IgD-negative memory B cell (primary cell): ENCODE measurements at regions not wholly inside any gene's neighbourhood (a gene's known extent, or its start where the extent isn't known, plus 50 kb on each side); places are given as distances from the start of the nearest gene placed in this dataset.

ENCODE experiments used
- H3K27ac Mint-ChIP-seq, 3 donors: one replicate each; pipeline ENCODE4 v1.8.0; 2020 to 2022; ENCODE audit warnings: mild to moderate bottlenecking in 3 of 3, mixed read lengths in 3 of 3, moderate library complexity in 1 of 3
- H3K27me3 Mint-ChIP-seq: one replicate; pipeline ENCODE4 v1.8.0; 2021; ENCODE audit warnings: mixed read lengths
- H3K36me3 Mint-ChIP-seq: one replicate; pipeline ENCODE4 v1.8.0; 2020; ENCODE audit warnings: mild to moderate bottlenecking, mixed read lengths
- H3K4me1 Mint-ChIP-seq, 3 donors: one replicate each; pipeline ENCODE4 v1.8.0; 2020 to 2022; ENCODE audit warnings: mixed read lengths in 3 of 3, mild to moderate bottlenecking in 1 of 3
- H3K4me3 Mint-ChIP-seq, 4 donors: one replicate each; pipeline ENCODE4 v1.8.0; 2020 to 2022; ENCODE audit warnings: mild to moderate bottlenecking in 4 of 4, mixed read lengths in 4 of 4, moderate library complexity in 3 of 4
- H3K9me3 Mint-ChIP-seq, 3 donors: one replicate each; pipeline ENCODE4 v1.8.0; 2020 to 2021; ENCODE audit warnings: mixed read lengths in 3 of 3, mild to moderate bottlenecking in 1 of 3

DNA sequence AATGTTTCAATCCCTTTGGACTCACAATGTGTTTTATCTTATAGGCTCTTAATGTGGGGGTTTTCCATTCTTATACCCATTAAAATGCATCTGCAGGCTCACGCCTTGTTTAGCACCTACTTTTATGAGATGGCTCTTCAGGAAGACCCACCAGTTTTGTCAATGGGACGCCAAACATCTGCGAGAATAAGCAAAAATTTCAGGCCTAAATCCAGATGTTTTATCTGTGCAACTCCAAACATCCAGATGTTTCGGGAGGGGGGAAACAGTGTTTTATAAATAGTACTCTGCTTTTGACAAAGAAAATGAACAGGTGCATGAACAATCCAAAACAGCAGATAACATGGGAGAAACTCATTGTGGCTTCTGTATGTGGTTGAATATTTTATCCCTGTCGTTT lies 342.8 kb downstream of the DHX15 start:
- H3K9me3 Mint-ChIP-seq: no peaks in the 10 kb centered on the region

DNA sequence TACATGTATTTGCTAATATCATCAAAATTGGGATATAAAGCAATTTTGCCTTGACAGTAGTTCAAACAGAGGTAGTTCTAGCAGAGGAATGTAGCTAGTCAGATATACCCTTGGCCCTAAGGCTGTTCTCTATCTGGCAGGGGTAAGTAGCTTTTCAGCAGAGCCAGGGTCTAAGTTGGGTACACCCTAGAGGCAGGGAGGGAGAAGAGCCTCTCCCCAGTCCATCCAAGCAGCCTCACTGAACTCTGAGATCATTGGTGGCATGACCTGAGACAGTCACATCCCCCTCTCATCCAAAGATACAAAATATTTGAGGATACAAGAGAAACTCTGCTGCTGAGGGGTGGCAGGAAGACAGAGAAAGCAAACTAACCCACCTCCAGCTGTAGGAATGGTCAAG lies 343.7 kb downstream of the DHX15 start:
- Mint-ChIP-seq H3K36me3 (no peaks in the 10 kb centered on the region), H3K27ac (no peak overlapping the region), H3K4me1 (no peaks in the 10 kb centered on the region), H3K27me3 (peaks cover 1% of the 10 kb centered on the region), H3K9me3 (no peaks in the 10 kb centered on the region), H3K4me3 (no peak overlapping the region)

More for the DNA sequence above, 342.8 kb downstream of the DHX15 start:
- H3K4me3 Mint-ChIP-seq: no peak overlapping the region
- no peak overlapping the region for H3K27ac Mint-ChIP-seq
- no peaks in the 10 kb centered on the region for H3K4me1 Mint-ChIP-seq
- peaks cover 1% of the 10 kb centered on the region for H3K27me3 Mint-ChIP-seq
- no peaks in the 10 kb centered on the region for H3K36me3 Mint-ChIP-seq

DNA sequence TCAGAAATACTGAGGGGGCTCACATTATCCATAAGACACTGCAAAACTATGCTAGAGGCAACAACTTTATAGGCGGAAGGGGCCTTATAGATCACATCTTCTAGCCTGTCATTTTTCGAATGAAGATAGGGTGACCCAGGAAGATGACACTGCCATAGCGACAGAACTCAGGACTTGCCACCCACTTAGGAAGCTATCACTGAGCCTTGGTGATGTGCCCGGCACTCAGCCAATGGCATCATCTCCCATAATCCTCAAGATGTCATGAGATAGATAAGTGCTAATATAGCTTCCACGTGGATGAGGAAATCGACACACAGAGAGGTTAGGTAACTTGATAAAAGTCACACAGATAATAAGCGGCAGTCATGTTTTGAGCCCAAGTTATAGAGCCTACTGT lies 346.6 kb downstream of the DHX15 start:
- H3K4me3 Mint-ChIP-seq: no peak overlapping the region
- H3K4me1 Mint-ChIP-seq: no peaks in the 10 kb centered on the region
- H3K27ac Mint-ChIP-seq: no peak overlapping the region
- no peaks in the 10 kb centered on the region for H3K27me3 Mint-ChIP-seq
- H3K9me3 Mint-ChIP-seq: no peaks in the 10 kb centered on the region
- H3K36me3 Mint-ChIP-seq: no peaks in the 10 kb centered on the region

DNA sequence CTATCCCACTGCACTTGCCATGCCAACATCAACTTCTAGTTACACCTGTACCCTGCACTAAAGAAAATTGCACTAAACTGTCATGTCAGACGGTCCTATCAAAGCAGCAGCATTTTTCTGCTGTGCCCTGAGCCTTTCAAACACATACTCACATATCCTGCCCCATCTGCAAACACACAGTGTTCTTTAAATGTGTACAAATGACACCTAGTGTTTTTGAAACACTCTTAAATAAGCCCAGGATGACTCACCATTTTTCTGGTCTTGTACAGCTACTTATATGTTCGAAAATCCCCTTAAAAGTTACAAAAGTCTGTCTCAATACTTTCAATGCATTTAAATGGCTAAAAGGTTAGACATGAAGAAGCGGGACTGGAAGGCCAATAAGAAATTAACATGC lies 346.7 kb upstream of the PPARGC1A start:
- Mint-ChIP-seq H3K4me3 (no peak overlapping the region), H3K4me1 (no peaks in the 10 kb centered on the region), H3K27me3 (no peaks in the 10 kb centered on the region), H3K27ac (no peak overlapping the region), H3K9me3 (no peaks in the 10 kb centered on the region), H3K36me3 (no peaks in the 10 kb centered on the region)

DNA sequence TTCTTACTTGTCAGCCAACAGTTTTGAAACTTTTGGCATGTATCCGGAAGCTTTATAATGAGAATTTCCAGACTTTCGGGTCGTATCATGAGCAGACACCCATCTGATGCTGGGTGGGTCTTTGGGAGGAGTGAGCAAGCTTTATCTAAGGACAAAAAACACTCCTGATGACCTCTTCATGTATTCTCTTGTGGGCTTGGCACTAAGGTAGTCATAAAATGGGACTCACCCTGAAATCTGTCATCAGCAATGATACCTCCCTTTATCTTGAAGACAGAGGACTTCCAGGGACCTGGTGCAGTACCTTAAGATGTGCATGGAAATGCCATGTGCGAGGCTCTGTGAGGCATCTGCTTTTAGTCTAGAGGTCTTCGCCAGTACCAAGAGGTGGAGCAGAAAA lies 346.3 kb upstream of the PPARGC1A start:
- Mint-ChIP-seq H3K4me3 (no peak overlapping the region), H3K9me3 (no peaks in the 10 kb centered on the region), H3K4me1 (no peaks in the 10 kb centered on the region), H3K27ac (no peak overlapping the region), H3K36me3 (no peaks in the 10 kb centered on the region), H3K27me3 (no peaks in the 10 kb centered on the region)

DNA sequence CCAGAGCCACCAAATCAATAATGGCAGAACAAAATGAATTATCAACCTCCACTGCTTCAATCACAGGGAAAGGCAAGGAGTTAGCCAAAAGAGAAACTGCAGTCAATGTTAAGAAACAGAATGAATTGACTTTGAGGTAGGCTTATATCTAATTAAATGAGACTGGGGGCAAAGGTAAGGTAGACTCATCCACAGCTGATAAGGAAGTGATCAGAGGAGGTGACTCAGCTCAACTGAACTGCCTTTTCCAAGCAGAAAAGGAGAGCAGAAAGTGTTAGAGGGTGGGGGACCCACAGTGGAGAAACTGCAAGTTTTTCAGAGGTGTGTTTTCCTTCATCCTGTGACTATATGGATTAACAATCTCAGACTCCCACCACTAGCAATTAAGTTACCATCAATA lies 345.8 kb upstream of the PPARGC1A start:
- no peak overlapping the region for H3K4me3 Mint-ChIP-seq
- H3K4me1 Mint-ChIP-seq: no peaks in the 10 kb centered on the region
- no peak overlapping the region for H3K27ac Mint-ChIP-seq
- H3K36me3 Mint-ChIP-seq: no peaks in the 10 kb centered on the region
- H3K27me3 Mint-ChIP-seq: no peaks in the 10 kb centered on the region
- H3K9me3 Mint-ChIP-seq: peaks cover 0 to under 1% (median 0%) of the 10 kb centered on the region in 3 donors

DNA sequence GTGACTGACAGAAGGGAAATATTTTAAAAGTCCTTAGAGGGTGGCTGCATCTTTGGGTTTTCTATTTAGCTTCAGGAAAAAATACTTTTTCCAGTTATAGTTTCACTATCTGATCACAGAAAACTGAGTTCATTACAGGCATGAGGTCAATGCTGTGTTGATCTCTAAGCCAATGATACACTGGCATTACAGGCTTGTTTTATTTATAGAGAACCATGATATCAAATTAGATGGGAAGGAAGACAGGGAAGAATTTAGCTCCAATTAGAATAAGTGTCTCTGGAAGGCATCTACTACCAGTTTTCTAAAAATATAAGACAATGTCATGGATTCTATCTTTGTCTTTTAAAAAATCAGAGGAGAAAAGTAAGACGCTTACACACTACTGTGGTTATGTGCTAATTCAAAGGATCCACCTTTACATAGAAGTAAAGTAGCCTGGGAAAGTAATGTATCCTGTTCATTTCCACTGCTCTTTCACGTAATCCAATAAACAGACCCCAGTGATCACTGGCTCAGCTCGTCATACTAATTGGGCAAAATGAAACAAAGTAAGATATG lies 344.5 kb upstream of the PPARGC1A start:
- no peak overlapping the region for H3K27ac Mint-ChIP-seq
- no peak overlapping the region for H3K4me3 Mint-ChIP-seq
- no peaks in the 10 kb centered on the region for H3K27me3 Mint-ChIP-seq
- H3K4me1 Mint-ChIP-seq: no peaks in the 10 kb centered on the region
- H3K36me3 Mint-ChIP-seq: no peaks in the 10 kb centered on the region
- peaks cover 0 to 4% (median 0%) of the 10 kb centered on the region in 3 donors for H3K9me3 Mint-ChIP-seq

DNA sequence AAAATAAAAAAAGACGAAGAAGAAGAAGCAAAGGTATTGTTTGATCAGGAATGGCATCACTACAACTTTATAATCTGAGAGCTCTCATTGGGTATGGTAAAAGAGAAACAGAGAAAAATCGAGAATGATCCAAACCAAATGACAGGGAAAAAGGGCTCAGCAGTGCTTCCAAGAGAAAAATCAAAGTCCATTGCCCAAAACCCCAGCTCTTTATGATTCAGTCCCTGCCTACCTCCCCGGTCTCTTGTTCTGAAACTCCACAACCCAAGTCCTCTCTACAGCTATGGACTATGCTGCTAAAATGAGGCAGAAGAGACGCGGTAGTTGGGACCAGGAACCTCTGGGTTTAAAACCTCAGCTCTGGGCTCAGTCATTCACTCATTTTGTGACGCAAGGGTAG lies 341.1 kb upstream of the PPARGC1A start:
- H3K4me3 Mint-ChIP-seq: no peak overlapping the region
- no peaks in the 10 kb centered on the region for H3K27me3 Mint-ChIP-seq
- peaks cover 0 to 4% (median 0%) of the 10 kb centered on the region in 3 donors for H3K9me3 Mint-ChIP-seq

DNA sequence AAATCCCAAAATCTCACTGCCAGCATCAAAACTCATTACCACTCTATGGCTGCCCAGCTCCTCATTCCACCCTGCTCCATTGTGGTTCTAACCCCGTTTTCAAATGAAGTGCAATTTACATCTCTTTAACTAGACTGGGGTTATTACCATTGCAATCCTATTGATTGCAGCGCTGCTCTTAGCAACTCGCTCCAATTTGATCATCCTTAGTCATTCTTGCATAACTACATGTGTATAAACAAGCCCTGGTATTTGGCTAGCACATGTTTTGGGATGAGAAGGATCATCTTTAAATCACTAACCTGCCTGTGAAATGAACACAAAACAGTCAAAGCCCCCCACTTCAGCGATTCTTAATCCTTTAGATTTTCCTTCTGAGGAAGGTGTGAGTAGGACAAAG lies 340.1 kb upstream of the PPARGC1A start:
- Mint-ChIP-seq H3K36me3 (no peaks in the 10 kb centered on the region), H3K27me3 (no peaks in the 10 kb centered on the region), H3K4me1 (no peaks in the 10 kb centered on the region), H3K4me3 (no peak overlapping the region), H3K27ac (no peak overlapping the region), H3K9me3 (peaks cover 0 to 5% (median under 1%) of the 10 kb centered on the region in 3 donors)

More for the DNA sequence above, 341.1 kb upstream of the PPARGC1A start:
- Mint-ChIP-seq H3K36me3 (no peaks in the 10 kb centered on the region), H3K27ac (no peak overlapping the region), H3K4me1 (no peaks in the 10 kb centered on the region)

DNA sequence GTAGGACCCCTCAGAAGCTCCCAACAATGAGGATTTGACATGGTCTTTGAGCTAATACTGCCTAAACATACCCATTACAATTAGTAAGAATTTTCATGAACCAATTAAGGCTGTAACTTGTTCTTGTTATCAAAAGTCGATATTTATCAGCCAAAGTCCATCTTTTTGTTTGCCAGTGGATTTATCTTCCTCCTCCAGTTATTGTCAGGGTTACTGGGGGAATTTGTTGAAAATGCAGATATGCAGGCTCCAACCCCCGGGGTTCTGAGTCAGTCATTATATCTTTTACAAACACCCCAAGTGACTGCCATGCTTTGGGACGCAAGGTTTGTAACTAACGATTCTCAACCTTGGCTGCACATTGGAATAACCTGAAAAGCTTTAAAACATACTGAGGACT lies 338.8 kb upstream of the PPARGC1A start:
- Mint-ChIP-seq H3K36me3 (no peaks in the 10 kb centered on the region), H3K27me3 (no peaks in the 10 kb centered on the region), H3K27ac (no peak overlapping the region), H3K4me3 (no peak overlapping the region), H3K9me3 (peaks cover 2 to 9% (median 5%) of the 10 kb centered on the region in 3 donors), H3K4me1 (peaks cover 0 to 2% (median 0%) of the 10 kb centered on the region in 3 donors)

DNA sequence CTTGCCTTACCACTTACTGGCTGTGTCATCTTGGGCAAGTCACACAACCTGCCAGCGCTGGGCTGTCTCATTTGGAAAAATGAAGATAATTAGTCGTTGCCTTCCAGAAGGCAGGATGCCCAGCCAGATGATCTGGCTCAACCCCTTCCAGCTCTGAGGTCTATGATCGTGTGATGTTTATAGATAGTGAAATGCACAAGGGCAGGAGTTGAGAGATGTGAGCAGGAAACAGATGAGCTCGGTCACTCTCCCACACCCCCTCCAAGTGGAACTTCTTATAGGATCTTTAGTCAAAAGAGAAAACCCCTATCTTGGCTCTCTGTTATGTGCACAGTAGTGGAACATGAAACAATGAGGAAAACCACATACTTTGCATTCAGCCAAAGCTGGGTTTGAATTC lies 336.8 kb upstream of the PPARGC1A start:
- Mint-ChIP-seq H3K36me3 (peaks cover 2% of the 10 kb centered on the region), H3K27me3 (no peaks in the 10 kb centered on the region), H3K27ac (no peak overlapping the region), H3K9me3 (peaks cover 2 to 9% (median 5%) of the 10 kb centered on the region in 3 donors), H3K4me1 (peaks cover 0 to 2% (median 0%) of the 10 kb centered on the region in 3 donors), H3K4me3 (no peak overlapping the region)

DNA sequence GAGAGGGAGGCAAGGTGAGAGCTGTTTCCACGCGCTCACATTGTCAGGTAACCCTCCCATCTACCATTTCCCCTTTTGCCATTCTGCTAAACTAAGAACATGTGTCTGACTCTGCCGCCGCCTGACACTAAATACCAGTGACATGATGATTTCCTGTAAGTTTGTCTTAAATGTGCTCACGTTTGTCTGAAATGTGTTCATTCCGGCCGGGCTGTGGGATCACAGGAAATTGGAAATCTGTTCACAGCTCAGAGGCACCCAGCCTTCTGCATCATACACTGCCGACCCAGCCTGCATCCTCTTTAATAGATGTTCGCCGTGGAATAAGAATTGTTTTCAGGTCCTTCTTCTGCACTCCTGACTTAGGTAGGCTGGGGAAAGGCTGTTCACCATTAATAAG lies 336.2 kb upstream of the PPARGC1A start:
- Mint-ChIP-seq H3K27ac (no peak overlapping the region), H3K9me3 (peaks cover 2 to 9% (median 5%) of the 10 kb centered on the region in 3 donors)

DNA sequence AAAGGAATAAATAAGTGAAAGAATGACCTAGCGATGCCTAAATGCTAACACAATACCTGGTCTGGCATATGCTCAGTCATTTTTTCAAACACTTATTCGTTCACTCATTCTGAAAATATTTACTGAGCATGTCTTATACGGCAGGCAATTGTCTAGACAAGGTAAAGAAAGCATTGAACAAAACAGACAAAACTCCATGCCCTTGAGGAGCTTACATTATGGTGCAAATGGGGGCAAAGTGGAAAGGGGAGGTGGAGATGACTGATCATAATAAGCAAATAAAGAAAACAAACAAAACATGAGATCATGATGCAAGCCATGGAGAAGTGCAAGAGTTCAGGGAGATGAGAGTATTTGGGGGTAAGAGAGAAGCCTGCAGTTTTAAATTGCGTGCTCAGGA lies 334.6 kb upstream of the PPARGC1A start:
- Mint-ChIP-seq H3K4me1 (peaks cover 0 to 2% (median 0%) of the 10 kb centered on the region in 3 donors), H3K27ac (no peak overlapping the region), H3K9me3 (peaks cover 2 to 5% (median 4%) of the 10 kb centered on the region in 3 donors), H3K4me3 (no peak overlapping the region), H3K36me3 (peaks cover 2% of the 10 kb centered on the region), H3K27me3 (no peaks in the 10 kb centered on the region)

More for the DNA sequence above, 336.2 kb upstream of the PPARGC1A start:
- Mint-ChIP-seq H3K4me3 (no peak overlapping the region), H3K4me1 (peaks cover 0 to 2% (median 0%) of the 10 kb centered on the region in 3 donors), H3K36me3 (peaks cover 2% of the 10 kb centered on the region), H3K27me3 (no peaks in the 10 kb centered on the region)

DNA sequence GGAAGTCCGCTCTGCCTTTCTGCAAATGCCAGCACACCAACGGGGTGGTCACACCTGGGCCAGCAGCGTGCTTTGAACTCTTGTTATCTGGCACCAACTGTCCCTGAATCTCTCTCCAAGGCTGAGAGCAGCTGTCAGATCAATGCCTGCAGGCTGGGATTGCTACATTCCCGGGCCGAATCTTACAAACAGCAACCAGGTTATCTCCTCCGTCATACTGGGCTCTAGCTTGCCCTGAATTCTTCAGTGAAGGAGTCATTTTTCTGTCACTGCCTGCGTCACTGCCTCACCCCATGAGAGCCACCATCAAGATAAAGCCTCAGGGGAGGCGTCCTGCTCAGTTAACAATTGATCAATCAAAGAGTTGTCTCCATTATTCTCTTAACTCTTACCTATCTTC lies 329.4 kb upstream of the PPARGC1A start:
- peaks cover 0 to 3% (median 2%) of the 10 kb centered on the region in 3 donors for H3K9me3 Mint-ChIP-seq
- peak overlapping the region in 1 of 4 donors; percentile 41 for H3K4me3 Mint-ChIP-seq
- no peaks in the 10 kb centered on the region for H3K4me1 Mint-ChIP-seq
- H3K27me3 Mint-ChIP-seq: no peaks in the 10 kb centered on the region
- H3K36me3 Mint-ChIP-seq: peaks cover 2% of the 10 kb centered on the region
- H3K27ac Mint-ChIP-seq: no peak overlapping the region

DNA sequence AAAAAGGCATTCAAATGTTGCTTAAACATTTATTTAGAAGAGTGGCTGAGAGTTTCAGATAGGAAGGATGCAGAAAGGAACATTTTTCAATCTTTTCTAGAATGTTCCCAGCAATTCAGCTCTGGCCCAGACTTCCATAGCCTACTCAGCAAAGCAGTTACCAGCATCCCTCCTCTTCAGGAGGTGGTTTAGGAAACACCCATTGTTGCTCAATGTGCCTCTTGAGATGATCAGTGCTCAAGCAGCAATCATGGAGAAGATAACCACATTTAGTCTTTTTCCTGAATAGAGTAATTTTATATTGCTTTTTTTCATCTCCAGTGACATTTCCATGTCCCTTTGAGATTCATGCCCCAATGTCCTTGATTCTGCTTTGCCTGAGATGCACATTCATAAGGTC lies 328.7 kb upstream of the PPARGC1A start:
- no peak overlapping the region for H3K4me3 Mint-ChIP-seq
- H3K9me3 Mint-ChIP-seq: peaks cover 0 to 3% (median 0%) of the 10 kb centered on the region in 3 donors
- no peaks in the 10 kb centered on the region for H3K27me3 Mint-ChIP-seq
- H3K36me3 Mint-ChIP-seq: peaks cover 2% of the 10 kb centered on the region
- H3K4me1 Mint-ChIP-seq: no peaks in the 10 kb centered on the region
- no peak overlapping the region for H3K27ac Mint-ChIP-seq

DNA sequence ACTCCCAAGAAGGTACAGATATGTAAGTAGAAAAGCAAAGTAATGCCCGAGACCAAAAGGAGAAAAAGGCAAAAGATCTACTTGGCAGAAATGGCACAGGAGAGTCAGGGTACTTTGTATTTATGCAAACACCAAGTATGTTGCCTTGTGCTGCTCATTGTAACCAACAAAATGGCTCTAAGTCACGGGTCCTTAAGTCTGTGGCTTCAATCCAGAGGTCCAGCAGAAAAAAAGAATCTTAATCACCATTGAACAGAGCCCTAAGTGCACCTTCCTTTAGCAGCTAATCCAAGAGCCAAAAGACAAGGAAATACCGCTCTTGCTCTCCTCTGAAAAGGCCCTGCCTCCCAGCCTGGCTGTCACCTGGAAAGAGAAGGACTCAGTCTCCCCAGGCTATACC lies 324.9 kb upstream of the PPARGC1A start:
- H3K4me3 Mint-ChIP-seq: no peak overlapping the region
- no peaks in the 10 kb centered on the region for H3K27me3 Mint-ChIP-seq
- no peaks in the 10 kb centered on the region for H3K36me3 Mint-ChIP-seq
- no peaks in the 10 kb centered on the region for H3K4me1 Mint-ChIP-seq
- peaks cover 0 to 4% (median 3%) of the 10 kb centered on the region in 3 donors for H3K9me3 Mint-ChIP-seq
- H3K27ac Mint-ChIP-seq: no peak overlapping the region
